ENCODE measurements at regions not wholly inside any gene's neighbourhood (a gene's known extent, or its start where the extent isn't known, plus 50 kb on each side); places are given as distances from the start of the nearest gene placed in this dataset.

GRCh38 chr11:35071722-35072121, 67.2 kb upstream of the CD44 start:
- H3K36me3 ChIP-seq (ENCODE audit: control insufficient read depth, insufficient read depth, low read length), result no peaks in the 10 kb centered on the region
- H2AFZ ChIP-seq (ENCODE audit: low read depth, low read length), result no peak overlapping the region
- BruUV-seq (replicated peaks), result no TSS peak
- POLR2A ChIA-PET, result no interaction called here
- DNase-seq (ENCODE audit: extremely low read depth in 1 of 4, low spot score in 3 of 4) (no peak), ATAC-seq (no peak), FAIRE-seq (no peak)
- WGBS (ENCODE audit: insufficient coverage, low coverage, missing lambda C conversion rate), result 10% methylated on average over 1 of the region's 1 CpG
- no peak overlapping the region for H3K4me3 ChIP-seq
- H3K9ac ChIP-seq (ENCODE audit: insufficient read depth in 1 of 2, low read depth in 2 of 2, low read length in 2 of 2), result no peak overlapping the region
- H3K27me3 ChIP-seq (ENCODE audit: control insufficient read depth in 2 of 2, insufficient read depth in 2 of 2, low read length in 2 of 2), result no peaks in the 10 kb centered on the region
- no peak overlapping the region for H3K4me2 ChIP-seq (ENCODE audit: insufficient read depth, low read length)
- no peaks in the 10 kb centered on the region for H4K20me1 ChIP-seq (replicated peaks; ENCODE audit: control insufficient read depth, insufficient read depth, low read length)
- CTCF ChIA-PET (ENCODE audit: low intra/inter-chr PET ratio), result no interaction called here
- intact Hi-C loops (cut with micrococcal nuclease) (loop anchor here (5.0 kb wide), 1 partner anchor 39 kb away; no protein-coding TSS in a partner anchor), in situ Hi-C loops (cut with MboI) (no loop called here)
- peaks cover 0 to 12% of the 10 kb centered on the region in 2 experiments; a peak in 3 of 5 replicates for H3K4me1 ChIP-seq (replicated peaks in 1 of 2; ENCODE audit: control insufficient read depth in 2 of 2, insufficient read depth in 2 of 2, low read length in 2 of 2)
- no peaks in the 10 kb centered on the region for H3K79me2 ChIP-seq (ENCODE audit: control insufficient read depth, insufficient read depth, low read length)
- no peaks in the 10 kb centered on the region; the same call in 1 of the 2 replicates for H3K9me3 ChIP-seq (replicated peaks; ENCODE audit: control insufficient read depth, insufficient read depth, low read depth, low read length)
- H3K27ac ChIP-seq (ENCODE audit: extremely low read depth, low read depth, low read length), result no peak overlapping the region
- H3K9me1 ChIP-seq (ENCODE audit: control insufficient read depth, insufficient read depth, low read length), result no peaks in the 10 kb centered on the region
- TF ChIP-seq HSF4 (CRISPR knock-in tag; IDR thresholded peaks at IDR 0.05; ENCODE audit: borderline replicate concordance) (no peak), RAD51 (IDR thresholded peaks at IDR 0.05; ENCODE audit: borderline replicate concordance, low read depth) (peak; percentile 43; the same call in 1 of the 2 replicates), ZNF263 (CRISPR knock-in tag; IDR thresholded peaks at IDR 0.05; ENCODE audit: borderline replicate concordance) (no peak), TFE3 (CRISPR knock-in tag; IDR thresholded peaks at IDR 0.05) (peak; percentile 88), BMI1 (IDR thresholded peaks at IDR 0.05; ENCODE audit: low read length) (no peak), CBFA2T2 (conservative IDR thresholded peaks at IDR 0.05) (0 out of 2 replicates have a peak, but pooled peaks have one; percentile 11)
